A673 (cell line): ENCODE measurements at regions not wholly inside any gene's neighbourhood (a gene's known extent, or its start where the extent isn't known, plus 50 kb on each side); places are given as distances from the start of the nearest gene placed in this dataset.

Source experiments
- BruUV-seq: library from RNA; stranded (reverse); fragments of 400-500 nt; replicated peaks from 2 replicates; lab custom pipeline; 2021; lab: Mats Ljungman, UMichigan
- CTCF ChIA-PET: fragments of 300-600 bp; sonication (Branson Sonifier 250); formaldehyde crosslinking; loops from one replicate; lab custom pipeline; 2022; ENCODE audit warnings: antibody characterized with exemption; lab: Charles Lee
- POLR2A ChIA-PET: fragments of 300-600 bp; sonication (Branson Sonifier 250); formaldehyde crosslinking; loops from one replicate; lab custom pipeline; 2022; ENCODE audit warnings: antibody characterized with exemption; ENCODE audit not compliant: low non-redundant PET; lab: Charles Lee
- DNase-seq: peaks from one replicate; pipeline ENCODE4 v3.0.0-alpha.2; 2015; ENCODE audit warnings: low spot score
- H3K27ac ChIP-seq: fragments of 200-600 bp; sonication (generic); 2 replicates; pipeline ENCODE4 v1.5.1; 2016; ENCODE audit warnings: mixed run types, low read depth, mild to moderate bottlenecking, mixed read lengths, antibody characterized with exemption, low read length; ENCODE audit not compliant: poor library complexity, severe bottlenecking
- H3K27me3 ChIP-seq: fragments of 200-600 bp; sonication (generic); replicated peaks from 2 replicates; pipeline ENCODE4 v1.6.1; 2017; ENCODE audit warnings: mixed run types, low read depth, mild to moderate bottlenecking, mixed read lengths, antibody characterized with exemption, low read length; ENCODE audit not compliant: insufficient read depth, poor library complexity
- H3K36me3 ChIP-seq: fragments of 200-600 bp; sonication (generic); 2 replicates; pipeline ENCODE4 v1.6.1; 2016; ENCODE audit warnings: mixed run types, mild to moderate bottlenecking, mixed read lengths, antibody characterized with exemption, low read length; ENCODE audit not compliant: insufficient read depth, poor library complexity, severe bottlenecking
- H3K4me1 ChIP-seq: fragments of 200-600 bp; sonication (generic); 2 replicates; pipeline ENCODE4 v1.6.1; 2017; ENCODE audit warnings: mixed run types, mild to moderate bottlenecking, mixed read lengths, antibody characterized with exemption, low read length; ENCODE audit not compliant: insufficient read depth, poor library complexity, severe bottlenecking
- H3K4me3 ChIP-seq: fragments of 200-600 bp; sonication (generic); 2 replicates; pipeline ENCODE4 v1.5.1; 2016; ENCODE audit warnings: low read depth, mixed run types, mild to moderate bottlenecking, mixed read lengths, low read length; ENCODE audit not compliant: poor library complexity, severe bottlenecking
- H3K9me3 ChIP-seq: fragments of 200-600 bp; sonication (generic); 2 replicates; pipeline ENCODE4 v1.6.1; 2016; ENCODE audit warnings: mixed run types, low read depth, mild to moderate bottlenecking, mixed read lengths, antibody characterized with exemption, low read length; ENCODE audit not compliant: poor library complexity, severe bottlenecking
- EZH2 ChIP-seq: fragments of 200-600 bp; sonication (generic); IDR thresholded peaks from 2 replicates; pipeline ENCODE4 v1.6.1; 2017; ENCODE audit warnings: borderline replicate concordance, low read depth, mild to moderate bottlenecking, mixed read lengths, antibody characterized with exemption, low read length; ENCODE audit not compliant: poor library complexity, severe bottlenecking
- intact Hi-C: fragments of 100-400 bp; cut with micrococcal nuclease; formaldehyde crosslinking; loops from one replicate; pipeline ENCODE4 v1.10.0; 2022; ENCODE audit not compliant: unreplicated experiment
- TF ChIP-seq, protein P1 (sequence below): fragments of 300-800, 200-600 bp; sonication (generic); conservative IDR thresholded peaks from 2 replicates; pipeline ENCODE4 v1.5.1; 2017; ENCODE audit warnings: low read depth, mild to moderate bottlenecking, antibody characterized with exemption, low read length, moderate library complexity, mixed read lengths

DNA sequence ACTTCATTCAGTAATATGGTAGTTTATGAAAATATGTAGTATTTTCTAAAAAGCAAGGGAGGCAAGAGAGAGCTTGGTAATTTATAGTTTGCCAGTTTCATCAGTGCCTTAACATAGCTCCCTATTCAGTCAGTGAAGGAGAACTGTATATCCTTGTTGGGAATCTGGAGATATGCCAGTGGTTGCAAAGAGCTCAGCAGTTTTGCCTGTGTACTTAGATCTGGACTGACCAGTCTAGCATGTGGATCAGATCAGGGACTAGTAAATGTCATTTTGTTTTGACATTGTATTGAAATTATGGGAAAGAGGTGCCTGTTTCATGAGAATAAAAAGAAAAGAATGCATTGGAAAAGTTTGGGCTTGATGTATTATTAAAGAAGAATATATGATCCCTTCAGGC lies 88.6 kb downstream of the ZIC3 start:
- ChIA-PET CTCF (no interaction called here), POLR2A (no interaction called here)
- no peaks in the 10 kb centered on the region for H3K27me3 ChIP-seq
- no peak for DNase-seq
- no peaks in the 10 kb centered on the region for H3K9me3 ChIP-seq
- intact Hi-C loops, result no loop called here
- H3K4me1 ChIP-seq, result no peaks in the 10 kb centered on the region
- BruUV-seq, result no TSS peak
- no peaks in the 10 kb centered on the region for H3K36me3 ChIP-seq
- H3K27ac ChIP-seq, result no peak overlapping the region
- TF ChIP-seq, protein P1, sequence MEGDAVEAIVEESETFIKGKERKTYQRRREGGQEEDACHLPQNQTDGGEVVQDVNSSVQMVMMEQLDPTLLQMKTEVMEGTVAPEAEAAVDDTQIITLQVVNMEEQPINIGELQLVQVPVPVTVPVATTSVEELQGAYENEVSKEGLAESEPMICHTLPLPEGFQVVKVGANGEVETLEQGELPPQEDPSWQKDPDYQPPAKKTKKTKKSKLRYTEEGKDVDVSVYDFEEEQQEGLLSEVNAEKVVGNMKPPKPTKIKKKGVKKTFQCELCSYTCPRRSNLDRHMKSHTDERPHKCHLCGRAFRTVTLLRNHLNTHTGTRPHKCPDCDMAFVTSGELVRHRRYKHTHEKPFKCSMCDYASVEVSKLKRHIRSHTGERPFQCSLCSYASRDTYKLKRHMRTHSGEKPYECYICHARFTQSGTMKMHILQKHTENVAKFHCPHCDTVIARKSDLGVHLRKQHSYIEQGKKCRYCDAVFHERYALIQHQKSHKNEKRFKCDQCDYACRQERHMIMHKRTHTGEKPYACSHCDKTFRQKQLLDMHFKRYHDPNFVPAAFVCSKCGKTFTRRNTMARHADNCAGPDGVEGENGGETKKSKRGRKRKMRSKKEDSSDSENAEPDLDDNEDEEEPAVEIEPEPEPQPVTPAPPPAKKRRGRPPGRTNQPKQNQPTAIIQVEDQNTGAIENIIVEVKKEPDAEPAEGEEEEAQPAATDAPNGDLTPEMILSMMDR, result no peak
- no peak for TF ChIP-seq EZH2
- H3K4me3 ChIP-seq, result no peak overlapping the region

DNA sequence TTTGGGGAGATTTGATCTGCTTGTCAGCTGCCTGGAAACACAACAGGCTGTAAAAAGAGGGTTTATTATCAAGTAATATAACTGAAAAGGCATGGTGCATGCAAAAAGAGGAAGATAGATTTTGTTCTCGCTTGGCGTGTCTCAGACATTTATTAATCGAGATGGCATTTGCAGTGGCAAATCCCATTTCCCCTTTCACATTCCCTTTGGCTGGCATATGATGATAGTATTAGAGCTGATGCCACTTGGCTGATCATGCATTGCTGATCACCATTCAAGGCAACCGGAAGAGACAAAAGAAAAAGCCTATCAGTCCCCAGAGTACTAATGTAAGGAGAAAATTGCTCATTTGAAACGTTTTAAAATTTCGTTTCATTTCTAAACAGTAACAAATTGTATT lies 101.8 kb downstream of the ZIC3 start:
- H3K27ac ChIP-seq, result no peak overlapping the region
- no peaks in the 10 kb centered on the region for H3K36me3 ChIP-seq
- no peak for TF ChIP-seq EZH2
- TF ChIP-seq, protein P1, result no peak
- CTCF ChIA-PET, result no interaction called here
- POLR2A ChIA-PET, result no interaction called here
- H3K4me1 ChIP-seq, result no peaks in the 10 kb centered on the region
- H3K9me3 ChIP-seq, result no peaks in the 10 kb centered on the region
- H3K4me3 ChIP-seq, result no peak overlapping the region
- intact Hi-C loops, result no loop called here
- DNase-seq, result no peak
- BruUV-seq, result no TSS peak
- H3K27me3 ChIP-seq, result no peaks in the 10 kb centered on the region

DNA sequence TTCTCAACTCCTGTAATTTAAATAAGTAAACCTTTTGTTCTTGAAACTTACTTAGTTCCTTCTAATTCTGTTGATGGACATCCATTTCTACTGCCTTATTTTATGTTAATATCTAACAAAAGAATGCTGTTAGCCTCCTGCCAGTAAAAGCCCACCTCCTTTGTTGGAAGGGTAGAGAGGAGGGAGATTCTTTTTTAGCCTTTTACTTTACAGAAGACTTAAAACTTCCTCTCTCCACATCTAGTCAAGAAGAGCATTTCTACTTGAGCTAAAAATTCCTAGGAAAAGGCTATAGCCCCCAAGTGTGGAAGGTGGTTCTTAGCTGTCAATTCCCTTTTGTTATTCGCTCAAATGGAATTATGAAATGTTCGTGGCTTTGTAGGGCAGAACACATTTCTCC lies 118.7 kb downstream of the ZIC3 start:
- no peaks in the 10 kb centered on the region for H3K9me3 ChIP-seq
- DNase-seq, result no peak
- H3K36me3 ChIP-seq, result no peaks in the 10 kb centered on the region
- ChIA-PET POLR2A (interaction anchor here (0.7 kb wide), 1 partner anchor 779 kb away, joined by 4 read pairs; no protein-coding TSS in a partner anchor), CTCF (no interaction called here)
- H3K27ac ChIP-seq, result no peak overlapping the region
- no peaks in the 10 kb centered on the region for H3K27me3 ChIP-seq
- intact Hi-C loops, result no loop called here
- TF ChIP-seq, protein P1, result no peak
- no peak for TF ChIP-seq EZH2
- no TSS peak for BruUV-seq
- no peak overlapping the region for H3K4me3 ChIP-seq
- H3K4me1 ChIP-seq, result no peaks in the 10 kb centered on the region
